ENCODE measurements at regions not wholly inside any gene's neighbourhood (a gene's known extent, or its start where the extent isn't known, plus 50 kb on each side); places are given as distances from the start of the nearest gene placed in this dataset.

DNA sequence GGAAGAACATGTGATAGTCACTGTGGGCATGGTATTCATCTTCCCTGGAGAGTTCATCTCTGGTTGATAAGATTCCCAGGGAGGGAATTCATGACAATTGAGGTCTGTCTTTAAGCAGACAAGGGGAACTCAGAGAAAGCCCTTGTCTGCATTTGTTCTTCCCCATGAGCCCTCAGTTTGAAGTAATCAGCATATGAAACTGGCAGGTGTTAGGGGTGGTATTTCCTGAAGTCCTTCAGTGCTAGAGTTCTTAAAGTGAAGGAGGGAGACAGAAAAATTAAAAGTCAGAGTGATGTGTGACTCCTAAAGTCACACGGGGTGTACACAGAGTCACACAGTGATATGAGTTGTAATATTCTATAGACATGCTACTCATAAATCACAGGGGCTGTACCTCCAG is 60.6 kb upstream of the SYK start:
- H3K9me2 ChIP-seq (ENCODE audit: insufficient read depth), result no peaks in the 10 kb centered on the region
- H3F3A ChIP-seq (ENCODE audit: insufficient read depth, low read depth), result no peaks in the 10 kb centered on the region
- H3K9me3 ChIP-seq (ENCODE audit: insufficient read depth, low read depth), result peaks cover 3% of the 10 kb centered on the region
- ChIA-PET CTCF (no interaction called here), POLR2A (ENCODE audit: unreplicated experiment) (no interaction called here)
- no peak overlapping the region for H2AFZ ChIP-seq
- no TSS peak for BruUV-seq (replicated peaks)
- no peaks in the 10 kb centered on the region for H3K27me3 ChIP-seq (ENCODE audit: insufficient read depth, low read depth)
- no peaks in the 10 kb centered on the region for H3K79me2 ChIP-seq (ENCODE audit: low read depth)
- H3K4me1 ChIP-seq (replicated peaks; ENCODE audit: insufficient read depth), result no peaks in the 10 kb centered on the region
- H4K20me1 ChIP-seq (ENCODE audit: insufficient read depth), result no peaks in the 10 kb centered on the region
- no peak for DNase-seq
- no peaks in the 10 kb centered on the region for H3K36me3 ChIP-seq (ENCODE audit: low read depth)
- H3K4me2 ChIP-seq, result no peak overlapping the region
- no peak overlapping the region for H3K4me3 ChIP-seq
- TF ChIP-seq EZH2 (IDR thresholded peaks at IDR 0.05; ENCODE audit: low read depth), result no peak
- TF ChIP-seq, protein P1, sequence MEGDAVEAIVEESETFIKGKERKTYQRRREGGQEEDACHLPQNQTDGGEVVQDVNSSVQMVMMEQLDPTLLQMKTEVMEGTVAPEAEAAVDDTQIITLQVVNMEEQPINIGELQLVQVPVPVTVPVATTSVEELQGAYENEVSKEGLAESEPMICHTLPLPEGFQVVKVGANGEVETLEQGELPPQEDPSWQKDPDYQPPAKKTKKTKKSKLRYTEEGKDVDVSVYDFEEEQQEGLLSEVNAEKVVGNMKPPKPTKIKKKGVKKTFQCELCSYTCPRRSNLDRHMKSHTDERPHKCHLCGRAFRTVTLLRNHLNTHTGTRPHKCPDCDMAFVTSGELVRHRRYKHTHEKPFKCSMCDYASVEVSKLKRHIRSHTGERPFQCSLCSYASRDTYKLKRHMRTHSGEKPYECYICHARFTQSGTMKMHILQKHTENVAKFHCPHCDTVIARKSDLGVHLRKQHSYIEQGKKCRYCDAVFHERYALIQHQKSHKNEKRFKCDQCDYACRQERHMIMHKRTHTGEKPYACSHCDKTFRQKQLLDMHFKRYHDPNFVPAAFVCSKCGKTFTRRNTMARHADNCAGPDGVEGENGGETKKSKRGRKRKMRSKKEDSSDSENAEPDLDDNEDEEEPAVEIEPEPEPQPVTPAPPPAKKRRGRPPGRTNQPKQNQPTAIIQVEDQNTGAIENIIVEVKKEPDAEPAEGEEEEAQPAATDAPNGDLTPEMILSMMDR (conservative IDR thresholded peaks at IDR 0.05), result no peak
- intact Hi-C loops (cut with micrococcal nuclease; ENCODE audit: unreplicated experiment), result no loop called here
- H3K27ac ChIP-seq, result no peak overlapping the region

DNA sequence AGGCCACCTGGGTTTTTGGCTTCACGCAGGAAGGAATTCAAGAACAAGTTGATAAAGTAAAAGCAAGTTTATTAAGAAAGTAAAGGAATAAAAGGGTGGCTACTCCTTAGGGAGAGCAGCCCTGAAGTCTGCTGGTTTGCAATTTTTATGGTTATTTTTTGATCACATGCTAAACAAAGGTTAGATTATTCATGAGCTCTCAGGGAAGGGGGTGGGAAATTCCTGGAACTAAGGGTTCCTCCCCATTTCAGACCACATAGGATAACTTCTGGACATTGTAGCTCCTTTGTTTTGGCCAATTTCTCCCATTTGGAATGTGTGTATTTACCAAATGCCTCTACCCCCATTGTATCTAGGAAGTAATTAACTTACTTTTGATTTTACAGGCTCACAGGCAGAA is 63.9 kb upstream of the SYK start:
- CTCF ChIA-PET, result no interaction called here
- Histone ChIP-seq H3F3A (ENCODE audit: insufficient read depth, low read depth) (no peaks in the 10 kb centered on the region), H3K36me3 (ENCODE audit: low read depth) (no peaks in the 10 kb centered on the region), H3K9me3 (ENCODE audit: insufficient read depth, low read depth) (peaks cover 3% of the 10 kb centered on the region), H3K4me3 (no peak overlapping the region), H3K27me3 (ENCODE audit: insufficient read depth, low read depth) (no peaks in the 10 kb centered on the region), H3K79me2 (ENCODE audit: low read depth) (no peaks in the 10 kb centered on the region), H2AFZ (no peak overlapping the region), H4K20me1 (ENCODE audit: insufficient read depth) (no peaks in the 10 kb centered on the region), H3K4me2 (no peak overlapping the region), H3K4me1 (replicated peaks; ENCODE audit: insufficient read depth) (no peaks in the 10 kb centered on the region), H3K9me2 (ENCODE audit: insufficient read depth) (no peaks in the 10 kb centered on the region), H3K27ac (no peak overlapping the region)
- intact Hi-C loops (cut with micrococcal nuclease; ENCODE audit: unreplicated experiment), result no loop called here
- BruUV-seq (replicated peaks), result no TSS peak
- POLR2A ChIA-PET (ENCODE audit: unreplicated experiment), result no interaction called here
- DNase-seq, result no peak
- TF ChIP-seq, protein P1 (conservative IDR thresholded peaks at IDR 0.05), result no peak
- no peak for TF ChIP-seq EZH2 (IDR thresholded peaks at IDR 0.05; ENCODE audit: low read depth)

DNA sequence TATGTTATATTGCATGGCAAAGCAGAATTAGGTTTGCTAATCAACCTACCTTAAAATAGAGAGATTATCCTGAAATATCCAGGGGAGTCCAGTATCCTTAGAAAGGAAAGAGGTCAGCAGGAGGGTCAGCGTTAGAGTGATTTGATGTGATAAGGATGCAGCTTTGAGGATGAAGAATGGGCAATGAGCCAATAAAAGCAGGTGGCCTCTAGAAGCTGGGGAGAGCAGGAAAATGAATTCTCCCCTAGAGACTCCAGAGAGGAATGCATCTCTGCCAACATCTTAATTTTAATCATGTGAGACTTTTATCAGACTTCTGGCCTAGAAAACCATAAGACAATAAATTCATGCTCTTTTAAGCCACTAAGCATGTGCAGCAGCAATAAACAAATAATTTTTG is 65.7 kb upstream of the SYK start:
- no peaks in the 10 kb centered on the region for H3K36me3 ChIP-seq (ENCODE audit: low read depth)
- BruUV-seq (replicated peaks), result no TSS peak
- H3K9me3 ChIP-seq (ENCODE audit: insufficient read depth, low read depth), result peaks cover 3% of the 10 kb centered on the region
- TF ChIP-seq, protein P1 (conservative IDR thresholded peaks at IDR 0.05), result no peak
- no peak for TF ChIP-seq EZH2 (IDR thresholded peaks at IDR 0.05; ENCODE audit: low read depth)
- no peak overlapping the region for H3K4me3 ChIP-seq
- intact Hi-C loops (cut with micrococcal nuclease; ENCODE audit: unreplicated experiment), result no loop called here
- DNase-seq, result no peak
- no peak overlapping the region for H3K4me2 ChIP-seq
- H3K4me1 ChIP-seq (replicated peaks; ENCODE audit: insufficient read depth), result no peaks in the 10 kb centered on the region
- no peaks in the 10 kb centered on the region for H3K79me2 ChIP-seq (ENCODE audit: low read depth)
- POLR2A ChIA-PET (ENCODE audit: unreplicated experiment), result no interaction called here
- no peaks in the 10 kb centered on the region for H4K20me1 ChIP-seq (ENCODE audit: insufficient read depth)
- no peaks in the 10 kb centered on the region for H3F3A ChIP-seq (ENCODE audit: insufficient read depth, low read depth)
- no peak overlapping the region for H3K27ac ChIP-seq
- no peaks in the 10 kb centered on the region for H3K9me2 ChIP-seq (ENCODE audit: insufficient read depth)
- no peak overlapping the region for H2AFZ ChIP-seq
- H3K27me3 ChIP-seq (ENCODE audit: insufficient read depth, low read depth), result no peaks in the 10 kb centered on the region
- CTCF ChIA-PET, result no interaction called here
